Osteoblast (primary cell): ENCODE measurements at regions not wholly inside any gene's neighbourhood (a gene's known extent, or its start where the extent isn't known, plus 50 kb on each side); places are given as distances from the start of the nearest gene placed in this dataset.

Experiments
- DNase-seq: peaks from one replicate; pipeline ENCODE4 v3.0.0; 2011; ENCODE audit warnings: low spot score, mixed read lengths; ENCODE audit not compliant: insufficient read length; ENCODE audit errors: missing footprints
- H2AFZ ChIP-seq: 2 replicates; pipeline ENCODE4 v1.6.0; 2011; ENCODE audit warnings: mild to moderate bottlenecking, low read length
- H3K27ac ChIP-seq: 2 replicates; pipeline ENCODE4 v1.5.1; 2011; ENCODE audit warnings: mild to moderate bottlenecking, low read depth, low read length, moderate library complexity
- H3K27me3 ChIP-seq: 2 replicates; pipeline ENCODE4 v1.6.0; 2012; ENCODE audit warnings: mild to moderate bottlenecking, control low read depth, inconsistent platforms, low read length, moderate library complexity; ENCODE audit not compliant: insufficient read depth
- H3K36me3 ChIP-seq: 2 replicates; pipeline ENCODE4 v1.5.1; 2011; ENCODE audit warnings: mild to moderate bottlenecking, low read length, control low read depth, moderate library complexity; ENCODE audit not compliant: insufficient read depth
- H3K4me1 ChIP-seq: 2 replicates; pipeline ENCODE4 v1.5.1; 2011; ENCODE audit warnings: mild to moderate bottlenecking, low read length, control low read depth, moderate library complexity; ENCODE audit not compliant: insufficient read depth
- H3K4me2 ChIP-seq: 2 replicates; pipeline ENCODE4 v1.6.0; 2011; ENCODE audit warnings: mild to moderate bottlenecking, low read length; ENCODE audit not compliant: insufficient read depth
- H3K4me3 ChIP-seq: fragments of 200-600 bp; sonication (generic); 3 replicates; pipeline ENCODE4 v1.5.1; 2012; ENCODE audit warnings: mild to moderate bottlenecking, low read length, inconsistent platforms; ENCODE audit not compliant: insufficient read depth
- H3K79me2 ChIP-seq: 2 replicates; pipeline ENCODE4 v1.6.0; 2012; ENCODE audit warnings: mild to moderate bottlenecking, low read length, control low read depth, inconsistent platforms; ENCODE audit not compliant: insufficient read depth
- H3K9me3 ChIP-seq: 2 replicates; pipeline ENCODE4 v1.5.1; 2011; ENCODE audit warnings: low read depth, low read length, control low read depth
- H4K20me1 ChIP-seq: 2 replicates; pipeline ENCODE4 v1.6.0; 2012; ENCODE audit warnings: mild to moderate bottlenecking, low read length, control low read depth; ENCODE audit not compliant: insufficient read depth
- TF ChIP-seq, protein P1 (sequence below): IDR thresholded peaks from 2 replicates; pipeline ENCODE4 v1.5.1; 2011; ENCODE audit warnings: mild to moderate bottlenecking, low read depth, low read length, moderate library complexity; ENCODE audit errors: extremely low read depth

- no peaks in the 10 kb centered on the region for H3K27me3 ChIP-seq
- no peaks in the 10 kb centered on the region for H3K36me3 ChIP-seq
- no peak overlapping the region for H3K4me2 ChIP-seq
- H3K9me3 ChIP-seq = no peaks in the 10 kb centered on the region
- no peaks in the 10 kb centered on the region for H3K79me2 ChIP-seq
- no peak overlapping the region for H3K27ac ChIP-seq
- no peaks in the 10 kb centered on the region for H3K4me1 ChIP-seq
- TF ChIP-seq, protein P1, sequence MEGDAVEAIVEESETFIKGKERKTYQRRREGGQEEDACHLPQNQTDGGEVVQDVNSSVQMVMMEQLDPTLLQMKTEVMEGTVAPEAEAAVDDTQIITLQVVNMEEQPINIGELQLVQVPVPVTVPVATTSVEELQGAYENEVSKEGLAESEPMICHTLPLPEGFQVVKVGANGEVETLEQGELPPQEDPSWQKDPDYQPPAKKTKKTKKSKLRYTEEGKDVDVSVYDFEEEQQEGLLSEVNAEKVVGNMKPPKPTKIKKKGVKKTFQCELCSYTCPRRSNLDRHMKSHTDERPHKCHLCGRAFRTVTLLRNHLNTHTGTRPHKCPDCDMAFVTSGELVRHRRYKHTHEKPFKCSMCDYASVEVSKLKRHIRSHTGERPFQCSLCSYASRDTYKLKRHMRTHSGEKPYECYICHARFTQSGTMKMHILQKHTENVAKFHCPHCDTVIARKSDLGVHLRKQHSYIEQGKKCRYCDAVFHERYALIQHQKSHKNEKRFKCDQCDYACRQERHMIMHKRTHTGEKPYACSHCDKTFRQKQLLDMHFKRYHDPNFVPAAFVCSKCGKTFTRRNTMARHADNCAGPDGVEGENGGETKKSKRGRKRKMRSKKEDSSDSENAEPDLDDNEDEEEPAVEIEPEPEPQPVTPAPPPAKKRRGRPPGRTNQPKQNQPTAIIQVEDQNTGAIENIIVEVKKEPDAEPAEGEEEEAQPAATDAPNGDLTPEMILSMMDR = no peak
- H2AFZ ChIP-seq = no peak overlapping the region
- H4K20me1 ChIP-seq = no peaks in the 10 kb centered on the region
- DNase-seq = peak; percentile 49
- no peak overlapping the region for H3K4me3 ChIP-seq
Measured at GRCh38 chr7:18177129-18177814, 149.6 kb upstream of the PRPS1L1 start.

- no peaks in the 10 kb centered on the region for H3K79me2 ChIP-seq
Measured at GRCh38 chr7:18177815-18178660, 150.4 kb upstream of the PRPS1L1 start.

GRCh38 chr7:18179093-18179492 lies 151.4 kb upstream of the PRPS1L1 start:
- DNase-seq = no peak
- no peaks in the 10 kb centered on the region for H3K9me3 ChIP-seq
- TF ChIP-seq, protein P1 = no peak
- no peak overlapping the region for H3K4me3 ChIP-seq
- H3K27ac ChIP-seq = no peak overlapping the region
- H3K27me3 ChIP-seq = no peaks in the 10 kb centered on the region
- H3K4me2 ChIP-seq = no peak overlapping the region
- H4K20me1 ChIP-seq = no peaks in the 10 kb centered on the region
- H3K36me3 ChIP-seq = no peaks in the 10 kb centered on the region
- no peak overlapping the region for H2AFZ ChIP-seq
- no peaks in the 10 kb centered on the region for H3K4me1 ChIP-seq
- no peaks in the 10 kb centered on the region for H3K79me2 ChIP-seq

More at GRCh38 chr7:18177815-18178660, 150.4 kb upstream of the PRPS1L1 start:
- Histone ChIP-seq H4K20me1 (no peaks in the 10 kb centered on the region), H3K36me3 (no peaks in the 10 kb centered on the region), H3K27ac (no peak overlapping the region), H2AFZ (no peak overlapping the region), H3K9me3 (no peaks in the 10 kb centered on the region), H3K4me3 (no peak overlapping the region), H3K27me3 (no peaks in the 10 kb centered on the region), H3K4me1 (no peaks in the 10 kb centered on the region), H3K4me2 (no peak overlapping the region)
- TF ChIP-seq, protein P1 = no peak
- no peak for DNase-seq

- H3K9me3 ChIP-seq = no peaks in the 10 kb centered on the region
- TF ChIP-seq, protein P1 = no peak
- H3K36me3 ChIP-seq = no peaks in the 10 kb centered on the region
- no peak overlapping the region for H3K4me3 ChIP-seq
- no peaks in the 10 kb centered on the region for H3K27me3 ChIP-seq
- DNase-seq = no peak
- H3K4me1 ChIP-seq = no peaks in the 10 kb centered on the region
- H2AFZ ChIP-seq = no peak overlapping the region
- no peak overlapping the region for H3K4me2 ChIP-seq
- H3K79me2 ChIP-seq = no peaks in the 10 kb centered on the region
- H3K27ac ChIP-seq = no peak overlapping the region
- no peaks in the 10 kb centered on the region for H4K20me1 ChIP-seq
Measured at GRCh38 chr7:18180685-18181084, 153.0 kb upstream of the PRPS1L1 start.
